H1 (cell line): ENCODE measurements at regions not wholly inside any gene's neighbourhood (a gene's known extent, or its start where the extent isn't known, plus 50 kb on each side); places are given as distances from the start of the nearest gene placed in this dataset.

Source experiments
- CTCF ChIA-PET: fragments of 300-600 bp; sonication (Branson Sonifier 250); formaldehyde crosslinking; loops from one replicate; lab custom pipeline; 2021; ENCODE audit not compliant: partially characterized antibody; lab: Charles Lee
- POLR2A ChIA-PET: fragments of 300-600 bp; sonication (Branson Sonifier 250); formaldehyde crosslinking; loops from one replicate; lab custom pipeline; 2021; ENCODE audit warnings: inconsistent platforms; ENCODE audit not compliant: partially characterized antibody; lab: Charles Lee
- DNase-seq, 2 experiments: peaks; one replicate each; pipeline versions ENCODE4 v3.0.0 to v3.0.0-alpha.2; 2010 to 2022; ENCODE audit warnings: low spot score in 2 of 2, low read depth in 1 of 2, mixed read lengths in 1 of 2
- FAIRE-seq: peaks from 2 replicates; lab custom pipeline; 2011; peaks lifted over from hg19 to GRCh38; lab: Jason Lieb, UNC
- H2AFZ ChIP-seq: 2 replicates; pipeline ENCODE4 v1.8.1; 2012; ENCODE audit warnings: low read length, inconsistent platforms
- H2AK5ac ChIP-seq: 2 replicates; pipeline ENCODE4 v1.6.1; 2013; ENCODE audit warnings: low read depth, low read length
- H2BK120ac ChIP-seq: replicated peaks from 2 replicates; pipeline ENCODE3; 2013; ENCODE audit warnings: low read depth, low read length, inconsistent platforms
- H2BK12ac ChIP-seq: 2 replicates; pipeline ENCODE4 v1.6.1; 2013; ENCODE audit warnings: low read depth, low read length
- H2BK15ac ChIP-seq: 2 replicates; pipeline ENCODE4 v1.6.1; 2013; ENCODE audit warnings: low read length
- H2BK20ac ChIP-seq: 2 replicates; pipeline ENCODE4 v1.6.1; 2013; ENCODE audit warnings: low read length
- H2BK5ac ChIP-seq: 2 replicates; pipeline ENCODE4 v1.6.1; 2013; ENCODE audit warnings: low read depth, low read length
- H3K14ac ChIP-seq: 2 replicates; pipeline ENCODE4 v1.6.1; 2013; ENCODE audit warnings: inconsistent platforms; ENCODE audit not compliant: insufficient read length
- H3K18ac ChIP-seq: 2 replicates; pipeline ENCODE4 v1.6.1; 2013; ENCODE audit warnings: low read length; ENCODE audit errors: extremely low read depth
- H3K23ac ChIP-seq: 2 replicates; pipeline ENCODE4 v1.6.1; 2013; ENCODE audit warnings: inconsistent platforms; ENCODE audit not compliant: insufficient read length
- H3K23me2 ChIP-seq: 2 replicates; pipeline ENCODE4 v1.6.1; 2013; ENCODE audit warnings: low read depth, low read length
- H3K27ac ChIP-seq: 2 replicates; pipeline ENCODE4 v1.6.1; 2011; ENCODE audit warnings: low read depth, low read length, inconsistent platforms
- H3K27me3 ChIP-seq, 4 experiments: replicated peaks in 1 of 4; 1 replicate in 1 of 4; 2 replicates in 3 of 4; pipeline versions ENCODE4 v1.6.1 to v1.8.1; 2011 to 2013; ENCODE audit warnings: low read length in 3 of 4, mild to moderate bottlenecking in 3 of 4, inconsistent platforms in 2 of 4, mixed read lengths in 2 of 4, moderate library complexity in 1 of 4; ENCODE audit not compliant: control insufficient read depth in 3 of 4, insufficient read depth in 3 of 4; ENCODE audit errors: extremely low read depth in 1 of 4
- H3K36me3 ChIP-seq, 4 experiments: 2 replicates each; pipeline versions ENCODE4 v1.6.1 to v1.8.1; 2011 to 2013; ENCODE audit warnings: mild to moderate bottlenecking in 4 of 4, low read length in 3 of 4, moderate library complexity in 2 of 4, control low read depth in 1 of 4, inconsistent platforms in 1 of 4; ENCODE audit not compliant: insufficient read depth in 4 of 4, control insufficient read depth in 2 of 4
- H3K4ac ChIP-seq: replicated peaks from 2 replicates; pipeline ENCODE3; 2013; ENCODE audit warnings: low read length, low read depth, mixed read lengths, inconsistent platforms; ENCODE audit not compliant: insufficient read length
- H3K4me1 ChIP-seq, 4 experiments: replicated peaks in 1 of 4; 1 replicate in 1 of 4; 2 replicates in 3 of 4; pipeline versions ENCODE4 v1.6.1 to v1.8.1; 2011 to 2013; ENCODE audit warnings: low read length in 3 of 4, inconsistent platforms in 2 of 4, mixed read lengths in 1 of 4; ENCODE audit not compliant: insufficient read depth in 4 of 4, control insufficient read depth in 3 of 4
- H3K4me2 ChIP-seq, 2 experiments: 2 replicates each; pipeline versions ENCODE4 v1.6.1 to v1.8.1; 2011 to 2013; ENCODE audit warnings: low read depth in 2 of 2, low read length in 2 of 2, control low read depth in 1 of 2, inconsistent platforms in 1 of 2, mild to moderate bottlenecking in 1 of 2; ENCODE audit not compliant: insufficient read depth in 1 of 2
- H3K4me3 ChIP-seq, 4 experiments: fragments of 200-600, 300-600 bp in 1 of 4; sonication (generic), shearing (Covaris generic), sonication (Bioruptor Twin) in 1 of 4; 2 replicates each; pipeline versions ENCODE4 v1.5.1 to v1.8.1; 2011 to 2016; ENCODE audit warnings: low read length in 4 of 4, low read depth in 3 of 4, control low read depth in 2 of 4, inconsistent platforms in 2 of 4, mild to moderate bottlenecking in 2 of 4, mixed read lengths in 1 of 4, moderate library complexity in 1 of 4; ENCODE audit not compliant: insufficient read depth in 2 of 4; ENCODE audit errors: extremely low read depth in 1 of 4
- H3K56ac ChIP-seq: replicated peaks from 2 replicates; pipeline ENCODE3; 2013; ENCODE audit warnings: low read depth, mild to moderate bottlenecking, mixed read lengths, low read length, inconsistent platforms; ENCODE audit not compliant: insufficient read length
- H3K79me1 ChIP-seq: 2 replicates; pipeline ENCODE4 v1.6.1; 2013; ENCODE audit warnings: low read depth, low read length, control low read depth
- H3K79me2 ChIP-seq, 2 experiments: 2 replicates each; pipeline versions ENCODE4 v1.6.1 to v1.8.1; 2012 to 2013; ENCODE audit warnings: low read length in 2 of 2, mild to moderate bottlenecking in 2 of 2, inconsistent platforms in 1 of 2; ENCODE audit not compliant: insufficient read depth in 2 of 2, control insufficient read depth in 1 of 2
- H3K9ac ChIP-seq, 4 experiments: replicated peaks in 1 of 4; 1 replicate in 1 of 4; 2 replicates in 3 of 4; pipeline versions ENCODE4 v1.6.1 to v1.8.1; 2011 to 2013; ENCODE audit warnings: low read depth in 3 of 4, low read length in 3 of 4, control low read depth in 2 of 4, mild to moderate bottlenecking in 2 of 4, moderate library complexity in 2 of 4, inconsistent platforms in 1 of 4; ENCODE audit errors: extremely low read depth in 1 of 4
- H3K9me3 ChIP-seq, 2 experiments: 2 replicates each; pipeline versions ENCODE4 v1.6.1 to v1.8.1; 2012 to 2013; ENCODE audit warnings: mild to moderate bottlenecking in 2 of 2, moderate library complexity in 2 of 2, control low read depth in 1 of 2, inconsistent platforms in 1 of 2, low read depth in 1 of 2, low read length in 1 of 2, mixed read lengths in 1 of 2; ENCODE audit not compliant: insufficient read depth in 2 of 2
- H4K20me1 ChIP-seq, 2 experiments: replicated peaks in 1 of 2; 2 replicates each; pipeline versions ENCODE3 to v1.8.1; 2011 to 2013; ENCODE audit warnings: inconsistent platforms in 2 of 2, low read length in 2 of 2, mild to moderate bottlenecking in 1 of 2; ENCODE audit not compliant: insufficient read depth in 2 of 2, control insufficient read depth in 1 of 2
- H4K5ac ChIP-seq: 2 replicates; pipeline ENCODE4 v1.6.1; 2013; ENCODE audit warnings: low read length, low read depth, mixed read lengths, inconsistent platforms; ENCODE audit not compliant: insufficient read length
- H4K8ac ChIP-seq: 2 replicates; pipeline ENCODE4 v1.8.0; 2013; ENCODE audit warnings: mild to moderate bottlenecking, moderate library complexity, low read length, inconsistent platforms; ENCODE audit not compliant: insufficient read depth; ENCODE audit errors: extremely low read depth
- H4K91ac ChIP-seq: replicated peaks from 2 replicates; pipeline ENCODE3; 2013; ENCODE audit warnings: low read length, mixed read lengths, inconsistent platforms; ENCODE audit not compliant: insufficient read length
- CEBPB ChIP-seq: IDR thresholded peaks from 2 replicates; pipeline ENCODE4 v1.6.1; 2012; ENCODE audit warnings: low read depth, low read length
- EGR1 ChIP-seq: IDR thresholded peaks from 2 replicates; pipeline ENCODE4 v1.6.1; 2011; ENCODE audit warnings: low read depth, low read length, borderline replicate concordance
- EP300 ChIP-seq, 2 experiments: IDR thresholded peaks; 1 replicate in 1 of 2; 2 replicates in 1 of 2; pipeline ENCODE4 v1.6.1; 2011 to 2012; ENCODE audit warnings: low read depth in 2 of 2, low read length in 2 of 2, mild to moderate bottlenecking in 2 of 2, borderline replicate concordance in 1 of 2, inconsistent platforms in 1 of 2, moderate library complexity in 1 of 2
- GABPA ChIP-seq: IDR thresholded peaks from 2 replicates; pipeline ENCODE4 v1.6.1; 2011; ENCODE audit warnings: mild to moderate bottlenecking, low read length, moderate library complexity, borderline replicate concordance; ENCODE audit not compliant: insufficient read depth
- GTF2F1 ChIP-seq: IDR thresholded peaks from 2 replicates; pipeline ENCODE4 v1.6.1; 2012; ENCODE audit warnings: low read depth, low read length, improper control_type of control experiment, borderline replicate concordance
- KDM1A ChIP-seq: fragments of 200-600, 300-600 bp; sonication (generic); IDR thresholded peaks from 2 replicates; pipeline ENCODE4 v1.7.1; 2016; ENCODE audit warnings: mild to moderate bottlenecking, low read length, borderline replicate concordance
- NANOG ChIP-seq: IDR thresholded peaks from 2 replicates; pipeline ENCODE4 v1.6.1; 2011; ENCODE audit warnings: low read length, low read depth, mild to moderate bottlenecking, inconsistent platforms; ENCODE audit not compliant: insufficient read depth, poor library complexity, severe bottlenecking
- POLR2AphosphoS5 ChIP-seq: IDR thresholded peaks from 2 replicates; pipeline ENCODE4 v1.6.1; 2011; ENCODE audit warnings: low read depth, low read length
- SAP30 ChIP-seq: fragments of 300-600 bp; sonication (generic); IDR thresholded peaks from 2 replicates; pipeline ENCODE4 v1.7.1; 2012; ENCODE audit warnings: low read length, moderate library complexity, mild to moderate bottlenecking, inconsistent platforms; ENCODE audit not compliant: insufficient read depth, insufficient replicate concordance
- SP4 ChIP-seq: IDR thresholded peaks from 2 replicates; pipeline ENCODE4 v1.6.1; 2012; ENCODE audit warnings: low read length, inconsistent platforms
- TBP ChIP-seq: IDR thresholded peaks from 2 replicates; pipeline ENCODE4 v1.6.1; 2011; ENCODE audit warnings: low read depth, low read length, improper control_type of control experiment
- TCF12 ChIP-seq: IDR thresholded peaks from 2 replicates; pipeline ENCODE4 v1.6.1; 2011; ENCODE audit warnings: low read depth, mild to moderate bottlenecking, low read length
- WGBS, 2 experiments: shearing (Covaris generic) in 1 of 2; methylation state at CpG; one replicate each; pipeline versions ENCODE4 v1.1.6 to v1.1.7; 2013 to 2015; ENCODE audit warnings: low lambda C conversion rate in 2 of 2, mixed read lengths in 2 of 2, inconsistent platforms in 1 of 2, low coverage in 1 of 2, missing lambda C conversion rate in 1 of 2; ENCODE audit not compliant: insufficient replicate concordance in 2 of 2, insufficient coverage in 1 of 2, insufficient read length in 1 of 2; ENCODE audit errors: extremely low coverage in 1 of 2, missing lambda C conversion rate in 1 of 2; 5-methylcytosine and 5-hydroxymethylcytosine counted together
- TF ChIP-seq, protein P1 (sequence below): IDR thresholded peaks from 2 replicates; pipeline ENCODE4 v1.6.1; 2011; ENCODE audit warnings: low read depth, mild to moderate bottlenecking, low read length; ENCODE audit not compliant: insufficient read depth

DNA sequence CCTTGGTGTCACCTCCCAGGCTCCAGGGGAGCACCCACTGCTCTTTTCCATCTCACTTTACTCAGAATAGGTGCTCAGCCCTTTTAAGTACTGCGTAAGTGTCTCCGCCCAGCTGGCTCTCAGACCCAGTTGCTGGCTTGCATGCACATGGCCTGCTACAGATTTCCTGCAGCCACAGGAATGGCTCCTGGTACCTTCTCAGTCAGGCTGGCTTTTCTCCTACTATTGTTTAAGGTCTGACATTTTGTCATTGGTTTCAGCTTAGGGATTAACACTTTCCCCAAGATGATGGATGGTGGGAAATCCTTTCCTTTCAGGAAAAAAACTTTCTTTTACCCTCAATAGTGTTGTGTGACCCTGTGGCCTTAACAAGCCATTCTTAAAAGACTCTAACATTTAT, 1652.3 kb upstream of the WWC1 start:
- no peak overlapping the region for H2BK12ac ChIP-seq
- H3K4me1 ChIP-seq: no peaks in the 10 kb centered on the region
- WGBS, 2 experiments: 97% methylated on average over 2 of the region's 2 CpGs; no CpG with 5 or more reads in 1 of the 2 experiments
- H2BK15ac ChIP-seq: no peak overlapping the region
- H4K91ac ChIP-seq: peak overlapping the region; percentile 32
- no peak overlapping the region for H3K27ac ChIP-seq
- ChIA-PET POLR2A (no interaction called here), CTCF (no interaction called here)
- H2BK20ac ChIP-seq: no peak overlapping the region
- no peak overlapping the region for H2AK5ac ChIP-seq
- no peak overlapping the region for H3K4me3 ChIP-seq
- H3K23me2 ChIP-seq: no peaks in the 10 kb centered on the region
- H2AFZ ChIP-seq: 0 out of 2 replicates have a peak overlapping the region, but pooled peaks have one; percentile 59
- no peak overlapping the region for H3K4me2 ChIP-seq
- no peak overlapping the region for H3K4ac ChIP-seq
- no peak overlapping the region for H3K9ac ChIP-seq
- H3K56ac ChIP-seq: no peak overlapping the region
- no peaks in the 10 kb centered on the region for H3K9me3 ChIP-seq
- no peaks in the 10 kb centered on the region for H3K36me3 ChIP-seq
- no peak overlapping the region for H3K14ac ChIP-seq
- H4K20me1 ChIP-seq: no peaks in the 10 kb centered on the region
- H3K18ac ChIP-seq: no peak overlapping the region
- no peaks in the 10 kb centered on the region for H3K79me1 ChIP-seq
- no peak overlapping the region for H2BK5ac ChIP-seq
- no peak overlapping the region for H4K8ac ChIP-seq
- no peaks in the 10 kb centered on the region for H3K27me3 ChIP-seq
- no peak overlapping the region for H2BK120ac ChIP-seq
- no peak for DNase-seq
- H3K79me2 ChIP-seq: no peaks in the 10 kb centered on the region
- H3K23ac ChIP-seq: no peak overlapping the region
- no peak overlapping the region for H4K5ac ChIP-seq
- FAIRE-seq: no peak
- TF ChIP-seq KDM1A (no peak), EGR1 (no peak), SP4 (no peak), EP300 (IDR thresholded peaks at IDR 0.05; ENCODE audit: borderline replicate concordance in 1 of 2, low read depth in 2 of 2, low read length in 2 of 2) (no peak), GTF2F1 (no peak), NANOG (no peak), TCF12 (no peak), POLR2AphosphoS5 (no peak), SAP30 (no peak), CEBPB (no peak), TBP (no peak), GABPA (no peak)
- TF ChIP-seq, protein P1, sequence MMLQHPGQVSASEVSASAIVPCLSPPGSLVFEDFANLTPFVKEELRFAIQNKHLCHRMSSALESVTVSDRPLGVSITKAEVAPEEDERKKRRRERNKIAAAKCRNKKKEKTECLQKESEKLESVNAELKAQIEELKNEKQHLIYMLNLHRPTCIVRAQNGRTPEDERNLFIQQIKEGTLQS: no peak
